HG02938 (cell line): ENCODE measurements at regions not wholly inside any gene's neighbourhood (a gene's known extent, or its start where the extent isn't known, plus 50 kb on each side); places are given as distances from the start of the nearest gene placed in this dataset.

Experiments
- ATAC-seq: cut with Tn5 transposase; IDR thresholded peaks from one replicate; pipeline ENCODE4 v1.9.1; 2021; ENCODE audit warnings: mild to moderate bottlenecking, moderate library complexity; ENCODE audit not compliant: unreplicated experiment

DNA sequence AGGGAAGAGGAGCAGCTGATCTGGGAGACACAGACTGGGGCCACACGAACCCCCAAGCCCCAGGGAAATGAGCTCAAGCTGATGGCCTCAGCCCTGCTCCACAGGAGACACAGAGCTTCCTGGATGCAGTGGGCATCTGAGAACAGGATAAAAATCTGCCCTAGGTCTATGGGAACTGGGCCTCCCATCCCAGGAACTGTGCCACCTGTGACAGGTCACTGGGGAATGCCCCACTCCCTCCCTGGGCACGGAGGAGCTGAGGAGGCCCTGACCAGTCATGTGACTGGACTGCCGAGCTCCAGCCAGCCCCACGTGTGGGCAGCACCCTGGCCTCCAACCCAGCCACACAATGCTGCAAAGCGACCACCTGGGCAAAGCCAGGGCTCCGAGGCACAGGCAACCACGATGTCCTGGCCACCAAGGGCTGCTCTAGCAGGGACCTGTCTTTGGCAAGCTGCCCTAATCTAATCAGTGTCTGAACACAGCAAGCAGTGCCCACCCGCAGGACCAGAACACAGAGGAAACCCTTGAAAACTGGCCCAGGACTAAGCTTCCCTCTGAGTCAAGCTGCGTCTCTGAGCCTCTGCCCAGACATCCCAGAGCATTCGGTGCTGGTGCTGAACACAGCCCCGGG lies 57.8 kb upstream of the ID2 start:
- no peak for ATAC-seq

DNA sequence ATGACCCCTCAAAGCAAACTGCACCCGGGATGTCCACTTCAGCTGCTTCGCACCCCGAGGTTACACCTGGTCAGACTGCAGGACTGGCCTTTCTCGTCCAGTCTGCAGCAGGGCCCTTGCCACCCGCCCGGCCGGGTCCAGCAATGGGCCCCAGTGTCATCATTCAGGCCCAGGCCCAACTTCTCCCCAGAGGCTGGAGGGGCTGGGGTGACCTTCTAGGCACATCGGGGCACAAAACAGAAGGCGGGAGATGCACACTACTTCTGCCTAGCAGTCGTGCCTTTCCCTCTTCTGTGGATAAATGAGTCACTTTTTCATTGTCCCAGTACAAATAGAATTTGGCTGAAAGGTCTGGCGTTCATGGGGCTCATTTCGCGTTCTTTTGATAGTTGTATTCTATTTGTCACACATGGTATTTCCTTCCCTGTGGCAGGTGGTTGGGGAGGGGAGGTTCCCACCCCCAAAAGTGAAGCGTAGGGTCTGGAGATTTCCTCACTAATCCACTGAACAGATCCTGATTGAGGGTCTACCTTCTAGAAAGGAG lies 56.9 kb upstream of the ID2 start:
- ATAC-seq = no peak

GRCh38 chr2:8625399-8626300 lies 56.2 kb upstream of the ID2 start:
- ATAC-seq = no peak

GRCh38 chr2:8626572-8626971 lies 55.3 kb upstream of the ID2 start:
- no peak for ATAC-seq

- no peak for ATAC-seq
These were observed 54.7 kb upstream of the ID2 start for GRCh38 chr2:8627019-8627691.

DNA sequence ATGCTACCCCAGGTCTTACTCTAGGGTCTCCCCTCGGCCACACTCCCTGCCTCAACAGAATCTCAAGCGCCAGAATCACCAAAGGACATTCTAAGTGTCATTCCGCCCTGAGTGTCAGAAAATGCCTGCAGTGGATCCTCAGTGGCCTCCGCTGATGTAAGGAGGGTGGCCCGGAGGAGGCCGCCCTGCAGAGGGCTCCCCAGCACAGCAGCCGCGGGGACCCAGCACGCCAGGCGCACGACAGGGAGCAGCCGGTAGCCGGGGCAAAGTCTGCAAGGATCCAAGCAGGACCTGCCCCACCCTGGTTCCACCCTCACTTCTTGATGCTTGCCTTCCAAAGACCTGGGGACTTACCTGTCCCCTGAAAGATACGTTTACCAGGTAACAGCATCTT lies 54.2 kb upstream of the ID2 start:
- no peak for ATAC-seq

DNA sequence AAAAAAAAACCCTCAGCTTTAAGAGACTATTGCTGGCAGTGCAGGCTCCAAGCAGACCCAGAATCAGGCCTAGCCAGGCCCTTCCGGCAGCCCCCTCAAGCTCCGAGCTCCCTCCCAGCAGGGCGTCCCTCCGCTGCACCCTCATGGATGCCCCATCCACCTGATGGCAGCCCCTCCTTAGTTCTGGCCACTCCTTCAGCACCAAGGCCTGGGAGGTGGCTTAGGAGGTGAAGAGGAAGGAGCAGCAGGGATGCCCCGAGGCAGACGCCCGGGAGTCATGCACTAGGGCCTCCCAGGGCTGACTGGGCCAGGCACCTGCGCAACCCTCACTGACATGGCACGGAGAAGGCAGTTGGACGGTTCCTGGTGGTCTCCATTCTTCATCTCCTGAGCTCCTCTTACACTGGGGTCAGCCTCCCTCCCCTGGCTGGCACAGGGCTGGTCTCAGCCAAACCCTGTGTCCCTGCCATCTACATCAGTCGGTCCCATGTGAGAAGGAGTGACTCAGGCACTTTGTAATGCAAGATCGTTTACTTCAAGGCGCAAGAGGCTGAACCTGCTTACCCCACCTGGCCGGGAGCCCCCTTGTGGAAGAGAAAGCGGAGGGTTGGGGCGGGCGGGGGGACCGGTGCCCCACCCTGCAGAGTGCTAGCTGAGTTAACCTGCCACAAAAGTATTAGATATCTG lies 53.5 kb upstream of the ID2 start:
- ATAC-seq = no peak

GRCh38 chr2:8628866-8629209 lies 53.0 kb upstream of the ID2 start:
- no peak for ATAC-seq

- no peak for ATAC-seq
These were observed 52.5 kb upstream of the ID2 start for GRCh38 chr2:8629402-8629801.

GRCh38 chr2:8630676-8631464 lies 51.0 kb upstream of the ID2 start:
- no peak for ATAC-seq

DNA sequence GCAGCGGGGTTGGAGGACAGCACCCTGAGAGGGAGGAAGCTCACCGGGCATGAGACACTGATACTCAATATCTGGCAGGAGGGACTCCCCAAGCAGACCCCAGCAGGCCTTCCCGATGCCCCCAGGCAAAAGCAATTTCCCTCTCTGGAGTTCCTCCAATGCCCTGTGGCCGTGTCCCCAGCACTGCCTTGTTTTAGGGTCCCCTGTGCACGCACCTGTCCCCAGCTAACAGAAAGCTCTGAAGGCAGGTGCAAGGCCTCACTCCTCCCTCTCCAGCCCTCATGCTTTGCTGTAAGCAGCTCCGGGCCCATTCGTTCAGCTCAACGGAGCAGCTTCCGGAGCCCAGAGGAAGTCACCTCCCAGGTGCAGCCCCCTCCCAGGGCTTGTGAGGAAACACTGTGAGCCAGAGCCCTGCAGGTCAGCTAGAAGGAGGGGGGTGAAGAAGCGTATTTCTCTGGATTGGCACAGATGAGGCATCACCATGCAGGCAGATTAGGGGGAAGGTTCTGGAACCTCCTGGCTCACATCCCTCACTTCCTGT lies 50.3 kb upstream of the ID2 start:
- ATAC-seq = no peak
